ENCODE measurements at regions not wholly inside any gene's neighbourhood (a gene's known extent, or its start where the extent isn't known, plus 50 kb on each side); places are given as distances from the start of the nearest gene placed in this dataset.

GRCh38 chr9:120327322-120327721, 252.6 kb downstream of the CDK5RAP2 start:
- no peak overlapping the region for H3K4me3 ChIP-seq (ENCODE audit: low read length)
- no peaks in the 10 kb centered on the region for H3K9me2 ChIP-seq (replicated peaks; ENCODE audit: insufficient read depth, low read length)
- H4K20me1 ChIP-seq (ENCODE audit: insufficient read depth, low read length) = no peaks in the 10 kb centered on the region
- no peaks in the 10 kb centered on the region for H3K4me1 ChIP-seq (ENCODE audit: low read length)
- H3K27ac ChIP-seq (ENCODE audit: low read length) = no peak overlapping the region
- H3K9me3 ChIP-seq (replicated peaks; ENCODE audit: insufficient read depth, low read length) = no peaks in the 10 kb centered on the region
- no peak for DNase-seq
- no peak overlapping the region for H3K4me2 ChIP-seq (ENCODE audit: low read depth, low read length)
- no peaks in the 10 kb centered on the region for H3K27me3 ChIP-seq (replicated peaks; ENCODE audit: insufficient read depth, low read length)
- no peak overlapping the region for H2AFZ ChIP-seq (ENCODE audit: low read length)
- no peaks in the 10 kb centered on the region for H3K36me3 ChIP-seq (replicated peaks; ENCODE audit: insufficient read depth, low read length)
- no peak overlapping the region for H3K9ac ChIP-seq (ENCODE audit: low read length)
- TF ChIP-seq CTCF (IDR thresholded peaks at IDR 0.05; ENCODE audit: low read length) = no peak
- TF ChIP-seq EZH2 (optimal IDR thresholded peaks at IDR 0.05; ENCODE audit: low read depth, low read length) = no peak
- no peak for TF ChIP-seq EZH2phosphoT487 (IDR thresholded peaks at IDR 0.05; ENCODE audit: low read length)
- H3K79me2 ChIP-seq (ENCODE audit: low read length) = no peaks in the 10 kb centered on the region
- no peaks in the 10 kb centered on the region for H3F3A ChIP-seq (ENCODE audit: insufficient read depth, low read length)

- no peaks in the 10 kb centered on the region for H3K36me3 ChIP-seq (replicated peaks; ENCODE audit: insufficient read depth, low read length)
- H3K4me3 ChIP-seq (ENCODE audit: low read length) = no peak overlapping the region
- no peaks in the 10 kb centered on the region for H3F3A ChIP-seq (ENCODE audit: insufficient read depth, low read length)
- no peak overlapping the region for H3K9ac ChIP-seq (ENCODE audit: low read length)
- no peaks in the 10 kb centered on the region for H4K20me1 ChIP-seq (ENCODE audit: insufficient read depth, low read length)
- H3K27ac ChIP-seq (ENCODE audit: low read length) = no peak overlapping the region
- TF ChIP-seq EZH2 (optimal IDR thresholded peaks at IDR 0.05; ENCODE audit: low read depth, low read length) (no peak), EZH2phosphoT487 (IDR thresholded peaks at IDR 0.05; ENCODE audit: low read length) (no peak), CTCF (IDR thresholded peaks at IDR 0.05; ENCODE audit: low read length) (no peak)
- H3K79me2 ChIP-seq (ENCODE audit: low read length) = no peaks in the 10 kb centered on the region
- H3K4me2 ChIP-seq (ENCODE audit: low read depth, low read length) = no peak overlapping the region
- H3K27me3 ChIP-seq (replicated peaks; ENCODE audit: insufficient read depth, low read length) = no peaks in the 10 kb centered on the region
- DNase-seq = no peak
- no peak overlapping the region for H2AFZ ChIP-seq (ENCODE audit: low read length)
- no peaks in the 10 kb centered on the region for H3K4me1 ChIP-seq (ENCODE audit: low read length)
- no peaks in the 10 kb centered on the region for H3K9me3 ChIP-seq (replicated peaks; ENCODE audit: insufficient read depth, low read length)
- H3K9me2 ChIP-seq (replicated peaks; ENCODE audit: insufficient read depth, low read length) = no peaks in the 10 kb centered on the region
These were observed 253.8 kb downstream of the CDK5RAP2 start for GRCh38 chr9:120326049-120326693.

GRCh38 chr9:120324996-120325642, 254.8 kb downstream of the CDK5RAP2 start:
- Histone ChIP-seq H3K36me3 (replicated peaks; ENCODE audit: insufficient read depth, low read length) (no peaks in the 10 kb centered on the region), H4K20me1 (ENCODE audit: insufficient read depth, low read length) (no peaks in the 10 kb centered on the region), H3K27me3 (replicated peaks; ENCODE audit: insufficient read depth, low read length) (no peaks in the 10 kb centered on the region), H3K27ac (ENCODE audit: low read length) (no peak overlapping the region), H3K9me3 (replicated peaks; ENCODE audit: insufficient read depth, low read length) (no peaks in the 10 kb centered on the region), H3K4me1 (ENCODE audit: low read length) (no peaks in the 10 kb centered on the region), H3K4me3 (ENCODE audit: low read length) (no peak overlapping the region), H3K79me2 (ENCODE audit: low read length) (no peaks in the 10 kb centered on the region), H3K9ac (ENCODE audit: low read length) (no peak overlapping the region), H3F3A (ENCODE audit: insufficient read depth, low read length) (no peaks in the 10 kb centered on the region), H2AFZ (ENCODE audit: low read length) (no peak overlapping the region), H3K9me2 (replicated peaks; ENCODE audit: insufficient read depth, low read length) (no peaks in the 10 kb centered on the region), H3K4me2 (ENCODE audit: low read depth, low read length) (no peak overlapping the region)
- DNase-seq = no peak
- TF ChIP-seq EZH2phosphoT487 (IDR thresholded peaks at IDR 0.05; ENCODE audit: low read length) (no peak), CTCF (IDR thresholded peaks at IDR 0.05; ENCODE audit: low read length) (no peak), EZH2 (optimal IDR thresholded peaks at IDR 0.05; ENCODE audit: low read depth, low read length) (no peak)

Measured in MM.1S (cell line).